ENCODE measurements at regions not wholly inside any gene's neighbourhood (a gene's known extent, or its start where the extent isn't known, plus 50 kb on each side); places are given as distances from the start of the nearest gene placed in this dataset.

GRCh38 chr5:152337484-152337883, 67.6 kb downstream of the NMUR2 start:
- ATAC-seq (no peak), DNase-seq (no peak)
- intact Hi-C loops (cut with DNase I): no loop called here

GRCh38 chr5:152335461-152335860, 69.6 kb downstream of the NMUR2 start:
- intact Hi-C loops (cut with DNase I): no loop called here

GRCh38 chr5:152332716-152333460, 72.2 kb downstream of the NMUR2 start:
- DNase-seq (no peak), ATAC-seq (peak; percentile 36 to 62)
- intact Hi-C loops (cut with DNase I): no loop called here

More at GRCh38 chr5:152335461-152335860, 69.6 kb downstream of the NMUR2 start:
- ATAC-seq (no peak), DNase-seq (no peak)

GRCh38 chr5:152331718-152332117, 73.4 kb downstream of the NMUR2 start:
- DNase-seq (no peak), ATAC-seq (no peak)
- intact Hi-C loops (cut with DNase I): no loop called here

- DNase-seq: no peak
- intact Hi-C loops (cut with DNase I): no loop called here
- ATAC-seq: peak in 1 of 2 donors; percentile 18
Observed at GRCh38 chr5:152331006-152331405, 74.1 kb downstream of the NMUR2 start.

- DNase-seq (no peak), ATAC-seq (peak; percentile 55 to 64)
- intact Hi-C loops (cut with DNase I): no loop called here
Observed at GRCh38 chr5:152329761-152330283, 75.3 kb downstream of the NMUR2 start.

- intact Hi-C loops (cut with DNase I): no loop called here
- ATAC-seq (peak; percentile 79 to 83), DNase-seq (no peak)
Observed at GRCh38 chr5:152329207-152329606, 75.9 kb downstream of the NMUR2 start.

- DNase-seq (no peak), ATAC-seq (no peak)
- intact Hi-C loops (cut with DNase I): no loop called here
Observed at GRCh38 chr5:152315942-152316341, 89.1 kb downstream of the NMUR2 start.

GRCh38 chr5:152314196-152314829, 90.8 kb downstream of the NMUR2 start:
- DNase-seq (no peak), ATAC-seq (no peak)
- intact Hi-C loops (cut with DNase I): no loop called here

GRCh38 chr5:152309926-152310450, 95.1 kb downstream of the NMUR2 start:
- ATAC-seq: no peak
- intact Hi-C loops (cut with DNase I): no loop called here
- no peak for DNase-seq

GRCh38 chr5:152306386-152306785, 98.7 kb downstream of the NMUR2 start:
- intact Hi-C loops (cut with DNase I): no loop called here
- ATAC-seq: no peak
- DNase-seq: no peak

GRCh38 chr5:152305525-152305924, 99.6 kb downstream of the NMUR2 start:
- intact Hi-C loops (cut with DNase I): no loop called here
- ATAC-seq (no peak), DNase-seq (no peak)

GRCh38 chr5:152303841-152304240, 101.2 kb downstream of the NMUR2 start:
- DNase-seq (no peak), ATAC-seq (no peak)
- intact Hi-C loops (cut with DNase I): no loop called here

GRCh38 chr5:152297866-152298265, 107.2 kb downstream of the NMUR2 start:
- DNase-seq (no peak), ATAC-seq (no peak)
- intact Hi-C loops (cut with DNase I): no loop called here

- intact Hi-C loops (cut with DNase I): no loop called here
- no peak for DNase-seq
- no peak for ATAC-seq
Observed at GRCh38 chr5:152293189-152293588, 111.9 kb downstream of the NMUR2 start.

- no peak for ATAC-seq
- intact Hi-C loops (cut with DNase I): no loop called here
- no peak for DNase-seq
Observed at GRCh38 chr5:152290181-152290580, 114.9 kb downstream of the NMUR2 start.

- no peak for DNase-seq
- intact Hi-C loops (cut with DNase I): no loop called here
- peak; percentile 68 to 69 for ATAC-seq
Observed at GRCh38 chr5:152288917-152289595, 116.0 kb downstream of the NMUR2 start.

GRCh38 chr5:152288499-152288898, 116.6 kb downstream of the NMUR2 start:
- DNase-seq (peak; percentile 57), ATAC-seq (peak; percentile 92 to 96)
- intact Hi-C loops (cut with DNase I): no loop called here

- DNase-seq: no peak
- intact Hi-C loops (cut with DNase I): no loop called here
- no peak for ATAC-seq
Observed at GRCh38 chr5:152285764-152286163, 119.3 kb downstream of the NMUR2 start.

GRCh38 chr5:152282331-152282730, 122.7 kb downstream of the NMUR2 start:
- DNase-seq: no peak
- ATAC-seq: no peak
- intact Hi-C loops (cut with DNase I): no loop called here
